Ovary (tissue), 7 donors: ENCODE measurements at regions not wholly inside any gene's neighbourhood (a gene's known extent, or its start where the extent isn't known, plus 50 kb on each side); places are given as distances from the start of the nearest gene placed in this dataset.

Source experiments
- DNase-seq, 5 donors: peaks; one replicate each; pipeline ENCODE4 v3.0.0-alpha.2; 2019 to 2020
- H3K27ac ChIP-seq, 2 donors: fragments of 200-600 bp; one replicate each; pipeline versions ENCODE4 v1.5.1 to v1.8.0; 2019 to 2022
- H3K27me3 ChIP-seq: fragments of 200-600 bp; one replicate; pipeline ENCODE4 v1.8.0; 2022
- H3K36me3 ChIP-seq: fragments of 200-600 bp; sonication (generic); one replicate; pipeline ENCODE4 v1.5.1; 2019
- H3K4me1 ChIP-seq: one replicate; pipeline ENCODE4 v1.8.1; 2013; ENCODE audit warnings: mild to moderate bottlenecking, moderate library complexity; ENCODE audit not compliant: insufficient read depth
- H3K4me3 ChIP-seq: fragments of 200-600 bp; sonication (generic); one replicate; pipeline ENCODE4 v1.5.1; 2017
- H3K9me3 ChIP-seq, 2 donors: fragments of 200-600 bp in 1 of 2; sonication (generic) in 1 of 2; one replicate each; pipeline versions ENCODE4 v1.5.1 to v1.8.1; 2013 to 2019; ENCODE audit warnings: mild to moderate bottlenecking in 1 of 2, moderate library complexity in 1 of 2
- CTCF ChIP-seq, 3 donors: fragments of 450-650 bp in 2 of 3; fragments of 200-600 bp in 1 of 3; IDR thresholded peaks; one replicate each; pipeline versions ENCODE4 v1.5.1 to v1.8.0; 2016 to 2022; ENCODE audit warnings: antibody characterized with exemption in 3 of 3, mild to moderate bottlenecking in 1 of 3
- EP300 ChIP-seq: sonication (generic); formaldehyde crosslinking; IDR thresholded peaks from one replicate; pipeline ENCODE4 v1.6.1; 2017; ENCODE audit warnings: antibody characterized with exemption
- POLR2A ChIP-seq: fragments of 450-650 bp; IDR thresholded peaks from one replicate; pipeline ENCODE4 v1.6.1; 2017; ENCODE audit warnings: antibody characterized with exemption, mild to moderate bottlenecking, moderate library complexity
- WGBS, 3 donors: extraction: QIAGEN DNeasy Blood & Tissue Kit in 1 of 3; methylation state at CpG; one replicate each; pipeline versions ENCODE4 v1.1.5 to v1.1.7; 2013 to 2017; 5-methylcytosine and 5-hydroxymethylcytosine counted together
- intact Hi-C, 4 donors: fragments of 100-400 bp; cut with DNase I; formaldehyde crosslinking; loops; one replicate each; pipeline versions ENCODE4 v1.11.0 to v1.15.1; 2022 to 2023
- donor health status: DM: no; HTN: no; CAD: no; lungs with moderate emphysema.
- donor health status: DM: no; HTN: no; CAD: no.
- donor health status: Bipolar disorder and iron deficiency.
- donor health status: DM: no; HTN: no; CAD: no.
- donor health status: DM: yes; HTN: yes; CAD: no.

GRCh38 chr4:100900134-100900533 lies 382.3 kb upstream of the EMCN start:
- TF ChIP-seq EP300 (no peak), POLR2A (no peak), CTCF (IDR thresholded peaks at IDR 0.05) (no peak)
- H3K36me3 ChIP-seq: no peaks in the 10 kb centered on the region
- no peaks in the 10 kb centered on the region for H3K27me3 ChIP-seq
- no peaks in the 10 kb centered on the region for H3K4me1 ChIP-seq
- no peak overlapping the region for H3K27ac ChIP-seq
- 96 to 98% (median 96%) methylated on average over 11 of the region's 11 CpGs for WGBS, 3 donors
- intact Hi-C loops: no loop called here
- H3K4me3 ChIP-seq: no peak overlapping the region
- no peaks in the 10 kb centered on the region for H3K9me3 ChIP-seq
- DNase-seq: no peak

- TF ChIP-seq POLR2A: no peak
- intact Hi-C loops: no loop called here
- Histone ChIP-seq H3K27me3 (no peaks in the 10 kb centered on the region), H3K27ac (no peak overlapping the region), H3K4me1 (no peaks in the 10 kb centered on the region), H3K36me3 (no peaks in the 10 kb centered on the region), H3K4me3 (no peak overlapping the region), H3K9me3 (no peaks in the 10 kb centered on the region)
- DNase-seq: no peak
Observed at GRCh38 chr4:100898844-100899243, 381.0 kb upstream of the EMCN start.

GRCh38 chr4:100895556-100896197 lies 377.9 kb upstream of the EMCN start:
- Histone ChIP-seq H3K36me3 (no peaks in the 10 kb centered on the region), H3K4me1 (no peaks in the 10 kb centered on the region), H3K27me3 (no peaks in the 10 kb centered on the region), H3K27ac (no peak overlapping the region), H3K9me3 (no peaks in the 10 kb centered on the region), H3K4me3 (no peak overlapping the region)
- TF ChIP-seq EP300 (no peak), POLR2A (no peak), CTCF (IDR thresholded peaks at IDR 0.05) (no peak)
- WGBS, 3 donors: 29 to 45% (median 42%) methylated on average over 8 of the region's 8 CpGs
- DNase-seq: no peak
- intact Hi-C loops: no loop called here

GRCh38 chr4:100894339-100894870 lies 376.6 kb upstream of the EMCN start:
- TF ChIP-seq POLR2A (no peak), CTCF (IDR thresholded peaks at IDR 0.05) (no peak), EP300 (no peak)
- Histone ChIP-seq H3K4me3 (no peak overlapping the region), H3K4me1 (no peaks in the 10 kb centered on the region), H3K27ac (no peak overlapping the region), H3K36me3 (no peaks in the 10 kb centered on the region), H3K9me3 (no peaks in the 10 kb centered on the region), H3K27me3 (no peaks in the 10 kb centered on the region)
- intact Hi-C loops: no loop called here
- WGBS, 3 donors: 93 to 95% (median 94%) methylated on average over 1 of the region's 1 CpG
- DNase-seq: no peak

- Histone ChIP-seq H3K36me3 (no peaks in the 10 kb centered on the region), H3K4me1 (no peaks in the 10 kb centered on the region), H3K4me3 (no peak overlapping the region), H3K27me3 (no peaks in the 10 kb centered on the region), H3K27ac (no peak overlapping the region), H3K9me3 (no peaks in the 10 kb centered on the region)
- WGBS, 3 donors: 75 to 86% (median 79%) methylated on average over 2 of the region's 2 CpGs
- intact Hi-C loops: no loop called here
- no peak for TF ChIP-seq CTCF (IDR thresholded peaks at IDR 0.05)
- no peak for DNase-seq
Observed at GRCh38 chr4:100891808-100892207, 374.0 kb upstream of the EMCN start.
